ENCODE measurements at regions not wholly inside any gene's neighbourhood (a gene's known extent, or its start where the extent isn't known, plus 50 kb on each side); places are given as distances from the start of the nearest gene placed in this dataset.

GRCh38 chr4:15255537-15255936, 172.3 kb upstream of the C1QTNF7 start:
- Histone ChIP-seq H3K56ac (ENCODE audit: low read length) (no peak overlapping the region), H2BK5ac (ENCODE audit: low read length) (no peak overlapping the region), H3K27ac (ENCODE audit: low read depth, low read length) (no peak overlapping the region), H3K27me3 (ENCODE audit: insufficient read depth, low read length, poor library complexity) (no peaks in the 10 kb centered on the region), H4K8ac (ENCODE audit: low read depth, low read length) (no peak overlapping the region), H3K9ac (ENCODE audit: low read length) (no peak overlapping the region), H3K4me2 (ENCODE audit: low read length) (no peak overlapping the region), H3K79me1 (ENCODE audit: low read length) (no peaks in the 10 kb centered on the region), H3K18ac (ENCODE audit: low read length) (no peak overlapping the region), H3K23ac (ENCODE audit: low read length) (no peak overlapping the region), H2AK5ac (ENCODE audit: low read length) (no peak overlapping the region), H3K4ac (ENCODE audit: low read depth, low read length) (no peak overlapping the region), H3K4me3 (ENCODE audit: low read length) (no peak overlapping the region), H4K5ac (ENCODE audit: low read length) (no peak overlapping the region), H3K4me1 (ENCODE audit: control insufficient read depth, low read depth, low read length) (peaks cover 3% of the 10 kb centered on the region), H3K79me2 (ENCODE audit: control insufficient read depth, insufficient read depth, low read length) (no peaks in the 10 kb centered on the region), H2BK120ac (ENCODE audit: low read depth, low read length) (no peak overlapping the region), H3K36me3 (ENCODE audit: control insufficient read depth, insufficient read depth, low read length) (no peaks in the 10 kb centered on the region), H2BK15ac (replicated peaks; ENCODE audit: low read depth) (no peak overlapping the region)
- no CpG with 5 or more reads among the region's 4 CpGs for WGBS (ENCODE audit: extremely low coverage, insufficient coverage, low lambda C conversion rate)
- DNase-seq: peak; percentile 14

DNA sequence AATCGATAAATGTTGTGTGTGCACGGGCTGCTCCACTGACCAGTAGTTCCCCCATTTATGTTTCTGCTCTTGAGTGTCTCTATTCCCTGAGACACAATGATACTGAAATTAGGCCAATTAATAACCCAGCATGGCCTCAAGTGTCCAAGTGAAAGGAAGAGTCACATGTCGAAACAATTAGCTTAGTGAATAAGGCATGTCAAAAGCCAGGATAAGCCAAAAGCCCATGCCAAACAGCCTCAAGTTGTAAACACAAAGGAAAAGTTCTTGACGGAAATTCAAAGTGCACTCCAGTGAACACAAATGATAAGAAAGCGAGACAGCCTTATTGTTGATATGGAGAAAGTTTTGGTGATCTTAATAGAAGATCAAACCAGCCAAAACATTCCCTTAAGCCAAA, 167.1 kb upstream of the C1QTNF7 start:
- no peak overlapping the region for H3K4me3 ChIP-seq (ENCODE audit: low read length)
- H3K27ac ChIP-seq (ENCODE audit: low read depth, low read length): no peak overlapping the region
- no peak overlapping the region for H3K4ac ChIP-seq (ENCODE audit: low read depth, low read length)
- H3K36me3 ChIP-seq (ENCODE audit: control insufficient read depth, insufficient read depth, low read length): no peaks in the 10 kb centered on the region
- no peak overlapping the region for H3K9ac ChIP-seq (ENCODE audit: low read length)
- H4K5ac ChIP-seq (ENCODE audit: low read length): no peak overlapping the region
- H3K27me3 ChIP-seq (ENCODE audit: insufficient read depth, low read length, poor library complexity): no peaks in the 10 kb centered on the region
- H2BK120ac ChIP-seq (ENCODE audit: low read depth, low read length): no peak overlapping the region
- no CpG with 5 or more reads among the region's 5 CpGs for WGBS (ENCODE audit: extremely low coverage, insufficient coverage, low lambda C conversion rate)
- DNase-seq: no peak
- H3K18ac ChIP-seq (ENCODE audit: low read length): no peak overlapping the region
- no peak overlapping the region for H3K4me2 ChIP-seq (ENCODE audit: low read length)
- H3K23ac ChIP-seq (ENCODE audit: low read length): no peak overlapping the region
- peaks cover 3% of the 10 kb centered on the region for H3K4me1 ChIP-seq (ENCODE audit: control insufficient read depth, low read depth, low read length)
- no peak overlapping the region for H2AK5ac ChIP-seq (ENCODE audit: low read length)
- H3K79me1 ChIP-seq (ENCODE audit: low read length): no peaks in the 10 kb centered on the region
- no peaks in the 10 kb centered on the region for H3K79me2 ChIP-seq (ENCODE audit: control insufficient read depth, insufficient read depth, low read length)
- no peak overlapping the region for H3K56ac ChIP-seq (ENCODE audit: low read length)
- no peak overlapping the region for H4K8ac ChIP-seq (ENCODE audit: low read depth, low read length)
- H2BK5ac ChIP-seq (ENCODE audit: low read length): no peak overlapping the region
- H2BK15ac ChIP-seq (replicated peaks; ENCODE audit: low read depth): no peak overlapping the region

GRCh38 chr4:15262396-15262795, 165.4 kb upstream of the C1QTNF7 start:
- no peaks in the 10 kb centered on the region for H3K27me3 ChIP-seq (ENCODE audit: insufficient read depth, low read length, poor library complexity)
- no peaks in the 10 kb centered on the region for H3K36me3 ChIP-seq (ENCODE audit: control insufficient read depth, insufficient read depth, low read length)
- no peak overlapping the region for H3K4ac ChIP-seq (ENCODE audit: low read depth, low read length)
- H2BK5ac ChIP-seq (ENCODE audit: low read length): no peak overlapping the region
- no peak overlapping the region for H3K27ac ChIP-seq (ENCODE audit: low read depth, low read length)
- H2AK5ac ChIP-seq (ENCODE audit: low read length): no peak overlapping the region
- H2BK120ac ChIP-seq (ENCODE audit: low read depth, low read length): no peak overlapping the region
- H3K56ac ChIP-seq (ENCODE audit: low read length): no peak overlapping the region
- no peak overlapping the region for H3K18ac ChIP-seq (ENCODE audit: low read length)
- H3K4me1 ChIP-seq (ENCODE audit: control insufficient read depth, low read depth, low read length): no peaks in the 10 kb centered on the region
- H3K4me2 ChIP-seq (ENCODE audit: low read length): no peak overlapping the region
- no peaks in the 10 kb centered on the region for H3K79me1 ChIP-seq (ENCODE audit: low read length)
- DNase-seq: no peak
- H3K79me2 ChIP-seq (ENCODE audit: control insufficient read depth, insufficient read depth, low read length): no peaks in the 10 kb centered on the region
- H4K5ac ChIP-seq (ENCODE audit: low read length): no peak overlapping the region
- no peak overlapping the region for H3K4me3 ChIP-seq (ENCODE audit: low read length)
- no peak overlapping the region for H2BK15ac ChIP-seq (replicated peaks; ENCODE audit: low read depth)
- H3K9ac ChIP-seq (ENCODE audit: low read length): no peak overlapping the region
- no peak overlapping the region for H3K23ac ChIP-seq (ENCODE audit: low read length)
- H4K8ac ChIP-seq (ENCODE audit: low read depth, low read length): no peak overlapping the region

GRCh38 chr4:15270201-15270600, 157.6 kb upstream of the C1QTNF7 start:
- Histone ChIP-seq H3K56ac (ENCODE audit: low read length) (no peak overlapping the region), H3K27ac (ENCODE audit: low read depth, low read length) (no peak overlapping the region), H4K8ac (ENCODE audit: low read depth, low read length) (no peak overlapping the region), H3K4ac (ENCODE audit: low read depth, low read length) (no peak overlapping the region), H2BK120ac (ENCODE audit: low read depth, low read length) (no peak overlapping the region), H3K23ac (ENCODE audit: low read length) (no peak overlapping the region), H3K79me2 (ENCODE audit: control insufficient read depth, insufficient read depth, low read length) (no peaks in the 10 kb centered on the region), H3K4me1 (ENCODE audit: control insufficient read depth, low read depth, low read length) (no peaks in the 10 kb centered on the region), H3K4me2 (ENCODE audit: low read length) (no peak overlapping the region), H3K18ac (ENCODE audit: low read length) (no peak overlapping the region), H3K36me3 (ENCODE audit: control insufficient read depth, insufficient read depth, low read length) (no peaks in the 10 kb centered on the region), H3K79me1 (ENCODE audit: low read length) (no peaks in the 10 kb centered on the region), H2BK5ac (ENCODE audit: low read length) (no peak overlapping the region), H3K9ac (ENCODE audit: low read length) (no peak overlapping the region), H3K27me3 (ENCODE audit: insufficient read depth, low read length, poor library complexity) (no peaks in the 10 kb centered on the region), H2BK15ac (replicated peaks; ENCODE audit: low read depth) (no peak overlapping the region), H2AK5ac (ENCODE audit: low read length) (no peak overlapping the region), H4K5ac (ENCODE audit: low read length) (no peak overlapping the region), H3K4me3 (ENCODE audit: low read length) (no peak overlapping the region)
- no CpG with 5 or more reads among the region's 2 CpGs for WGBS (ENCODE audit: extremely low coverage, insufficient coverage, low lambda C conversion rate)
- no peak for DNase-seq

GRCh38 chr4:15286041-15286440, 141.8 kb upstream of the C1QTNF7 start:
- Histone ChIP-seq H3K23ac (ENCODE audit: low read length) (no peak overlapping the region), H3K4me1 (ENCODE audit: control insufficient read depth, low read depth, low read length) (no peaks in the 10 kb centered on the region), H3K4ac (ENCODE audit: low read depth, low read length) (no peak overlapping the region), H2BK15ac (replicated peaks; ENCODE audit: low read depth) (no peak overlapping the region), H3K79me1 (ENCODE audit: low read length) (no peaks in the 10 kb centered on the region), H3K9ac (ENCODE audit: low read length) (no peak overlapping the region), H3K18ac (ENCODE audit: low read length) (no peak overlapping the region), H4K8ac (ENCODE audit: low read depth, low read length) (no peak overlapping the region), H3K27me3 (ENCODE audit: insufficient read depth, low read length, poor library complexity) (no peaks in the 10 kb centered on the region), H3K4me2 (ENCODE audit: low read length) (no peak overlapping the region), H3K4me3 (ENCODE audit: low read length) (no peak overlapping the region), H4K5ac (ENCODE audit: low read length) (no peak overlapping the region), H2BK120ac (ENCODE audit: low read depth, low read length) (no peak overlapping the region), H2AK5ac (ENCODE audit: low read length) (no peak overlapping the region), H3K36me3 (ENCODE audit: control insufficient read depth, insufficient read depth, low read length) (no peaks in the 10 kb centered on the region), H2BK5ac (ENCODE audit: low read length) (no peak overlapping the region), H3K79me2 (ENCODE audit: control insufficient read depth, insufficient read depth, low read length) (no peaks in the 10 kb centered on the region), H3K27ac (ENCODE audit: low read depth, low read length) (no peak overlapping the region), H3K56ac (ENCODE audit: low read length) (no peak overlapping the region)
- WGBS (ENCODE audit: extremely low coverage, insufficient coverage, low lambda C conversion rate): no CpG with 5 or more reads among the region's 2 CpGs
- no peak for DNase-seq

DNA sequence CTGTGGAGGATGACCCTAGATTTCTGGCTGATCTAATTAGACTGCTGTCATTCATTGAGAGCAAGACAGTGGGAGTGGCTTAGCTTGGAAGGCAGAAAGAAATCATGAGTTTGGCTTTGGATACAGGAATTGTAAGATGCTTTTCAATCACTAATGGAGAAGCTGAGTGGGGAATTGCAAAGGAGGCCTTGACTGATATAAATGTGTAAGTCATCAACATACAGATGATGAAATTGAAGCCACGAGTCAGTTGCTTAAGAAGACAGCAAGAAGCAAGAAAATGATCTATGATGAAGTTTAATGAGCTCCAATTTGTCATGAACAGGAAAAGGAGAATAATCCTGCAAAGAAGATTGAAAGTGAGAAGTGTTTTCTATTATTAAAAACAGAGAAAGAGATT, 136.7 kb upstream of the C1QTNF7 start:
- H2BK5ac ChIP-seq (ENCODE audit: low read length): no peak overlapping the region
- H3K27me3 ChIP-seq (ENCODE audit: insufficient read depth, low read length, poor library complexity): no peaks in the 10 kb centered on the region
- H3K4ac ChIP-seq (ENCODE audit: low read depth, low read length): no peak overlapping the region
- no peak overlapping the region for H2BK15ac ChIP-seq (replicated peaks; ENCODE audit: low read depth)
- no peak for DNase-seq
- no peaks in the 10 kb centered on the region for H3K36me3 ChIP-seq (ENCODE audit: control insufficient read depth, insufficient read depth, low read length)
- no peaks in the 10 kb centered on the region for H3K79me1 ChIP-seq (ENCODE audit: low read length)
- H4K5ac ChIP-seq (ENCODE audit: low read length): no peak overlapping the region
- WGBS (ENCODE audit: extremely low coverage, insufficient coverage, low lambda C conversion rate): no CpG with 5 or more reads among the region's 1 CpG
- no peaks in the 10 kb centered on the region for H3K79me2 ChIP-seq (ENCODE audit: control insufficient read depth, insufficient read depth, low read length)
- H3K4me1 ChIP-seq (ENCODE audit: control insufficient read depth, low read depth, low read length): peaks cover 2% of the 10 kb centered on the region
- no peak overlapping the region for H3K9ac ChIP-seq (ENCODE audit: low read length)
- H3K4me3 ChIP-seq (ENCODE audit: low read length): no peak overlapping the region
- H3K18ac ChIP-seq (ENCODE audit: low read length): no peak overlapping the region
- no peak overlapping the region for H2AK5ac ChIP-seq (ENCODE audit: low read length)
- H4K8ac ChIP-seq (ENCODE audit: low read depth, low read length): no peak overlapping the region
- H3K56ac ChIP-seq (ENCODE audit: low read length): no peak overlapping the region
- no peak overlapping the region for H3K27ac ChIP-seq (ENCODE audit: low read depth, low read length)
- H2BK120ac ChIP-seq (ENCODE audit: low read depth, low read length): no peak overlapping the region
- no peak overlapping the region for H3K23ac ChIP-seq (ENCODE audit: low read length)
- H3K4me2 ChIP-seq (ENCODE audit: low read length): no peak overlapping the region

Measured in mesendoderm (in vitro differentiated cells).